Gastrocnemius medialis (tissue), 4 donors: ENCODE measurements at regions not wholly inside any gene's neighbourhood (a gene's known extent, or its start where the extent isn't known, plus 50 kb on each side); places are given as distances from the start of the nearest gene placed in this dataset.

ENCODE experiments used
- CTCF ChIP-seq, 5 experiments: fragments of 450-650 bp in 3 of 5; fragments of 200-600 bp in 2 of 5; sonication (generic) in 2 of 5; IDR thresholded peaks in 4 of 5; conservative IDR thresholded peaks in 1 of 5; 1 replicate in 4 of 5; 2 replicates in 1 of 5; pipeline ENCODE4 v1.5.1; 2016 to 2019; ENCODE audit warnings: antibody characterized with exemption in 5 of 5, mild to moderate bottlenecking in 3 of 5, moderate library complexity in 3 of 5
- POLR2A ChIP-seq, 2 donors: fragments of 450-650 bp; IDR thresholded peaks; one replicate each; pipeline ENCODE4 v1.6.1; 2017; ENCODE audit warnings: antibody characterized with exemption in 2 of 2, mild to moderate bottlenecking in 2 of 2, moderate library complexity in 2 of 2

GRCh38 chr2:132280912-132281311, 119.2 kb upstream of the ANKRD30BL start:
- no peak for TF ChIP-seq CTCF (IDR thresholded peaks at IDR 0.05 in 4 of 5, conservative IDR thresholded peaks at IDR 0.05 in 1 of 5)
- TF ChIP-seq POLR2A (IDR thresholded peaks at IDR 0.05): no peak
